ENCODE measurements at regions not wholly inside any gene's neighbourhood (a gene's known extent, or its start where the extent isn't known, plus 50 kb on each side); places are given as distances from the start of the nearest gene placed in this dataset.

GRCh38 chrX:20861113-20861512, 513.1 kb upstream of the CNKSR2 start:
- no peak for DNase-seq

GRCh38 chrX:20857746-20858145, 516.5 kb upstream of the CNKSR2 start:
- no peak for DNase-seq

GRCh38 chrX:20838477-20838876, 535.7 kb upstream of the CNKSR2 start:
- no peak for DNase-seq

GRCh38 chrX:20829665-20830491, 544.3 kb upstream of the CNKSR2 start:
- DNase-seq: no peak

GRCh38 chrX:20825984-20826383, 548.2 kb upstream of the CNKSR2 start:
- no peak for DNase-seq

- no peak for DNase-seq
Observed at GRCh38 chrX:20803971-20804370, 537.3 kb upstream of the RPS6KA3 start.

- no peak for DNase-seq
Observed at GRCh38 chrX:20802036-20802435, 535.3 kb upstream of the RPS6KA3 start.

GRCh38 chrX:20796450-20796849, 529.7 kb upstream of the RPS6KA3 start:
- no peak for DNase-seq

- DNase-seq: no peak
Observed at GRCh38 chrX:20789103-20789502, 522.4 kb upstream of the RPS6KA3 start.

- DNase-seq: no peak
Observed at GRCh38 chrX:20767346-20767745, 500.6 kb upstream of the RPS6KA3 start.

- no peak for DNase-seq
Observed at GRCh38 chrX:20756585-20756984, 489.9 kb upstream of the RPS6KA3 start.

- no peak for DNase-seq
Observed at GRCh38 chrX:20753076-20753475, 486.4 kb upstream of the RPS6KA3 start.

GRCh38 chrX:20746690-20747089, 480.0 kb upstream of the RPS6KA3 start:
- DNase-seq: no peak

GRCh38 chrX:20743046-20743445, 476.3 kb upstream of the RPS6KA3 start:
- DNase-seq: no peak

- DNase-seq: no peak
Observed at GRCh38 chrX:20742106-20742505, 475.4 kb upstream of the RPS6KA3 start.

GRCh38 chrX:20740443-20740842, 473.7 kb upstream of the RPS6KA3 start:
- no peak for DNase-seq

- no peak for DNase-seq
Observed at GRCh38 chrX:20739038-20739745, 472.5 kb upstream of the RPS6KA3 start.

GRCh38 chrX:20729416-20729815, 462.7 kb upstream of the RPS6KA3 start:
- no peak for DNase-seq

- no peak for DNase-seq
Observed at GRCh38 chrX:20727447-20727846, 460.7 kb upstream of the RPS6KA3 start.

GRCh38 chrX:20720954-20721626, 454.4 kb upstream of the RPS6KA3 start:
- DNase-seq: no peak

- DNase-seq: no peak
Observed at GRCh38 chrX:20718592-20719380, 452.1 kb upstream of the RPS6KA3 start.

GRCh38 chrX:20715176-20715575, 448.5 kb upstream of the RPS6KA3 start:
- DNase-seq: no peak

- DNase-seq: no peak
Observed at GRCh38 chrX:20712811-20713210, 446.1 kb upstream of the RPS6KA3 start.

Data from stimulated activated CD8-positive, alpha-beta memory T cell treated with anti-CD3 and anti-CD28 coated beads, Interleukin-4, amount 100 ng/mL, for 48 hours (primary cell).